GM19463 (cell line): ENCODE measurements at regions not wholly inside any gene's neighbourhood (a gene's known extent, or its start where the extent isn't known, plus 50 kb on each side); places are given as distances from the start of the nearest gene placed in this dataset.

ENCODE experiments used
- ATAC-seq: cut with Tn5 transposase; IDR thresholded peaks from one replicate; pipeline ENCODE4 v1.9.1; 2021; ENCODE audit warnings: mild to moderate bottlenecking, moderate library complexity; ENCODE audit not compliant: unreplicated experiment

GRCh38 chr10:128604025-128604424 is 477.8 kb upstream of the MKI67 start:
- ATAC-seq, result no peak

DNA sequence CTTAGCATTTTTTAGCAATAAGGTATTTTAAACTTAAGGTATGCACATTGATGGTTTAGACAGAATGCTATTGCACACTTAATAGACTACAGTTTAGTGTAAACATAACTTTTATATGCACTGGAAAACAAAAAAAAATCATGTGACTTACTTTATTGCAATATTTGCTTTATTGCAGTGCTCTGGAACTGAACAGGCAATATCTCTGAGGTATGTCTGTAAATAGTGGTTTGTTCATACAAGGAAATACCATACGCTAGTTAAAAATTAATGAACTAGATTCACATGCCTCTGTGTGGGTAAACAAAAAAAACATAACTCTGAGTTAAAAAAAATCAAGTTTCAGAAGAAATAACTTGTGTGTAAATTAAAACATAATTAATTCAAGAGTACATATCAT is 479.0 kb upstream of the MKI67 start:
- ATAC-seq, result no peak

- ATAC-seq, result no peak
Measured at GRCh38 chr10:128606055-128606454, 479.8 kb upstream of the MKI67 start.

DNA sequence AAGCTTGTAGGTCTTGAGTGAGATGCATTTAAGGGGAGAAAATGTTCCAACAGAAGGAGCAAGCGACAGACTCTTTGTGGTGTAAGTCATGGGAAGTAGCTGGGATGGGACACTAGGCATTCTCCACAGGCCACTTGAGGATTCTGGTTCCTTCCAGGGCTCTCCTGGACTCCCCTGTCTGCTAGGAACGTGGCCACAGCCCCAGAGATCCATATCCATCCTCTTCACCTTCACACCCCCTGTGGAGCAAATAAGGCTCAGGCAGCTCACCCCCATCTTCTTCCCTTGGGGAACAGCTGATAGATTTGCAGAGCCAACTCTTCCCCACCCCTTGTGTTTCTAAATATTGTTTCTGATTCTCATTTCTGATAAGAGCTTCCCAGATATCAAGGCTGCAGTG is 482.6 kb upstream of the MKI67 start:
- ATAC-seq, result no peak

DNA sequence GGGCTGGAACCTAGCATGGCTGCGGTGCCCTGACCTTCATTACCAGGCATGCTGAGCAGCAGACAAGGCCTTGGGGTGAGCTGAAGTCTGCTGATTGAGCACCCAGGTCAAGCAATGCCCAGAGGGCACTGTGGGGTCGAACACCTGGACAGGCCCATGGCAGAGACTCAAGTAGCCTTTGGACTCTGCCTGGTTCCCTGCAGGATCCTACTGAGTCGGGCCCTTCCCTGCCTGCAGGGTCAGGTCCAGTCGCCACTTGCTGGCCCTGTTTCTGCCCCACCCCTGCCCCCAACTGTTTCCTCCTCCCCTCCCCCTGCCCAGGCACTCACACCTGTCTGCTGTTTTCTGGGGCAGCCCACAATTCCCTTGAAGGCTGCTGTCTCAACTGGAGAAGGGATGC is 483.2 kb upstream of the MKI67 start:
- ATAC-seq, result no peak

DNA sequence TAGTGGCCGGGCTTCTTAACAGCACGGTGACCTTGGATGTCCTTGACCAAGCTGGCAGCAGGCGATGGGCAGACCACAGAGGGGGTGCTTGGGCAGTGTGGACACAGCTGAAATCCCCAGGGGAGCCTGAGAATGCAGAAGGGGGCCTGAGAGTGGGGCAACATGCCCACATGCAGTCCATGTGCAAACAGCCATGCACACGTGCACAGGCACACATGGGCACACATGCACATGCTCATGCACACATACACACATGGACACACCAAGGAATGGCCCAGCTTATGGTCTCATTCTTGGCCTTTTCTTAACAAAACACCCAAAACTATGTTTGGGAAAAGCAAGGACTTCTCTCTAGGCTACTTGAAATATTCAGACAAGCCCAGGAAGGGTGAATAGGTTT is 483.9 kb upstream of the MKI67 start:
- no peak for ATAC-seq

DNA sequence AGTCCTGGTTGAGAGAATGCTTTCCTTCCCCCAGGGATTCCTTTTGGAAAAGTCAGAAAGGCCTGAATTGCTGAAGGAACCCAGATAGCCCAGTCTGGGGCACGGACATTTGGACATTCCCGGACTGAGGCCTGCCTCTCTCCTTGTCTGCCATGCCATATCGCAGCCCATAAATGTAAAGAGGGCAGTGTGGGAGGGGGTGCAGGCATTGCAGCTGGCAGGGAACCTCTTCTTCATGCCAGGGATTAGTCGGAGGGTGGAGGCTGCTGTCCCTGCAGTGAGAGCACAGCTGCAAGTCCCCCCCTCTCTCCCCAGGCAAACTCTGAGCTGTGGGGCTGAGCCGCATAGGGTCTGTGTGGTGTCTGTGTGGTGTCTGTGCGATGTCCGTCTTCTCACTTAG is 486.0 kb upstream of the MKI67 start:
- no peak for ATAC-seq

DNA sequence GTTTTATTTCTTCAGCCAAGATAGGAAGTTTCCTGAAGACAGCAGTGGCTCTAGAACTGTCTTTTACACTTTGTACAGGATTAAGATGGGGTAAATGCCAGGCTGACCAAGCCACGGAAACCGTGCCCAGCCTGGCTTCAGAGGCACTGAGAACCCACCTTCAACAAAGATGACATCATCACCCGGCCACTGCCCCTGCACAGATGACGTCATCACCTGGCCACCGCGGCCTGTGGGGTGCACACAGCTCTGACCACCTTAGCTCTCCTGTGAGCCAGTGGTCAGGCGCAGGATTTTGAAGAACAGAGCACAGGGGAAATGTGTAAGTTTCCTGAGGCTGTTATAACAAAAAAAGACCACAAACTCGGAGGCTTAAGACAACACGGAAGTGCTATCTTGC is 486.4 kb upstream of the MKI67 start:
- ATAC-seq, result no peak

DNA sequence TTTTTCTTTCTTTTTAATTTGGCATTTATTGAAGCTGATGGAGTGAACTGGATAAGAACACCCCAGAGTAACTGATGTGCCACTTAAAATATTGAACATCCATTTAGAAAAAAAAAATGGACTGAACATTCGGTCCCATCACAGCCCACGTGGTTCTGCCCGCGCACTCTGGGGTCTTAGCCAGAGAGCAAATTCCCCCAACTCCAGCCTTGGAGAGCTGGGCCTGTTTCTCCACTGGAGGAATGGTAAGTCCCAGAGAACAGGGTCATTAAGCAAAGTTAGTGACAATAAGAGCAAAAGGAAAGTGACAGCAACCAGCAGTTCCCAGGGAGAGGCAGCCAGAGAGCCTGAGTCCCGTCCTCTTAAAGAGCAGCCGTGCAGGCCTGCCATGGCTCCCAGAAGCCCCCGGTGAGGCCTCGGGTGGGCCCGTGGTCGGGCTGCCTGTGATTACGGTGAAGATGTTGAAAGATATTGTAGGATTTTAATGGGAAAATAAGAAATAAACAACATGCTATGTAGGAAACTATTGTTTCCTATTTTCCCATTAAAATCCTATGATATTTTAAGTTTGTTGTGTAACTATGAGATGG is 487.9 kb upstream of the MKI67 start:
- ATAC-seq, result no peak

GRCh38 chr10:128614802-128615553 is 488.8 kb upstream of the MKI67 start:
- no peak for ATAC-seq

- ATAC-seq, result no peak
Measured at GRCh38 chr10:128617532-128617931, 491.3 kb upstream of the MKI67 start.

- ATAC-seq, result no peak
Measured at GRCh38 chr10:128622706-128623105, 496.5 kb upstream of the MKI67 start.

DNA sequence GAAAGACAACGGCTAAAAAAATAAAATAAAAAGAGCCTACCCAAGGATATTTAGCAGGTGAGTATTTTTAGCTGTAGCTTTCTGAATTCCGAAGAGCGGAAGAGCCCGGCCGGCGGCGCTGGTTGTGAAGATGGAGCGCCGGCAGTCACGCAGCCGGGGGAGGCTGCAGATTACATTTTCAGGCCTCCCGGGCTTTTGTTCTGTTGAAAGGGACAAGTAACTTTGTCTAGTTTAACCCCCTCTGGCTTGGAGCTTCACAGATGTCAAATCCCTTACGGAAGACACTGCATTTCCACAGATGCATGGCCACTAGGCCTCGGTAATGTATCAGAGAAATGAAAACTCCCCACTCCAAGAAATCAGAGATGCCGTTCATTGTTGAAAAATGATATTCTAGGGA is 497.6 kb upstream of the MKI67 start:
- no peak for ATAC-seq

- ATAC-seq, result no peak
Measured at GRCh38 chr10:128624656-128625530, 498.7 kb upstream of the MKI67 start.

- no peak for ATAC-seq
Measured at GRCh38 chr10:128625926-128626325, 499.7 kb upstream of the MKI67 start.

DNA sequence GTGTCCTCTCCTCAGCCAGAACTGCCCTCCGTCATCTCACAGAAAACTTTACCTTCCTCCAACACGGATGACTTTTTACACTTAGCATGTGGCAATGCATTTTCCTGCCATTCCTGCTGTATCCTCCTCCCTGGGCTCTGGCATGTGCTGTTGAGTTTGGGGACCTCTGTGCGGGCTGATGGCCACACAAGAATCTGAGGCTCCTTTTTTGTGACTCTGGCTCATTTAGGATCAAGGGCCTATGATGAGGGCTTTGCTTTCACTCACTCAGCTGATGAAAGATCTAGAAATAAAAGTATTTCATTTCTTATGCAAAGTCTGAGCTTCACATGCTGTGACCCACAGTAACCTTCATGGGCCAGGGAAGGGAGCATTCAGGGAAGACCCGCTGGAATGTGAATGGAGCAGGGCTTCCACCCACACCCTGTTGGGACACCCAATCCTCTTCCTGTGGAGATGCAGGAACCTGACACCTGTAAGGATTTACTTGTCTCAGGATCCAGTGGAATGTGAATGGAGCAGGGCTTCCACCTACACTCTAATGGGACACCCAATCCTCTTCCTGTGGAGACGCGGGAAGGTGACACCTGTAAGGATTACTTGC is 500.3 kb upstream of the MKI67 start:
- no peak for ATAC-seq

GRCh38 chr10:128627811-128628210 is 501.6 kb upstream of the MKI67 start:
- ATAC-seq, result no peak

DNA sequence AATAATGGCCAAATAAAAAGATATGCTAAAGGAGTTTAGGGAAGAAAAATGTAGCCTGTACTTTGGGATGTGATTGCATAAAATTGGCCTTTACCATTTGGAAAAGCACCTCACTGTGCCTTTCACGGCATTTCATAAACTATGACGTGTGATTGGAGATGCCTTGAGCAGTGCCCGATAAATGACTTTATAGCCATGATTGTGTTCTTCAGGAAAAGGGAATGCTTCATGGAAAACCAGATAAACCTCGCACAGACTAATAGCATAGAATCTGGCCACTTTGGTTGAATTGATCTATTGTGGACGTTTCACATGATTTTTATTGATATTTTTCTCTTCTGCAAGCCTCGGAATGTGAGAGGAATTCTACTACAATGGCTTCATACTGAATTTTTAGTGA is 502.0 kb upstream of the MKI67 start:
- ATAC-seq, result no peak

GRCh38 chr10:128629111-128630096 is 503.2 kb upstream of the MKI67 start:
- no peak for ATAC-seq

- no peak for ATAC-seq
Measured at GRCh38 chr10:128630787-128631252, 504.6 kb upstream of the MKI67 start.
